ENCODE measurements at regions not wholly inside any gene's neighbourhood (a gene's known extent, or its start where the extent isn't known, plus 50 kb on each side); places are given as distances from the start of the nearest gene placed in this dataset.

DNA sequence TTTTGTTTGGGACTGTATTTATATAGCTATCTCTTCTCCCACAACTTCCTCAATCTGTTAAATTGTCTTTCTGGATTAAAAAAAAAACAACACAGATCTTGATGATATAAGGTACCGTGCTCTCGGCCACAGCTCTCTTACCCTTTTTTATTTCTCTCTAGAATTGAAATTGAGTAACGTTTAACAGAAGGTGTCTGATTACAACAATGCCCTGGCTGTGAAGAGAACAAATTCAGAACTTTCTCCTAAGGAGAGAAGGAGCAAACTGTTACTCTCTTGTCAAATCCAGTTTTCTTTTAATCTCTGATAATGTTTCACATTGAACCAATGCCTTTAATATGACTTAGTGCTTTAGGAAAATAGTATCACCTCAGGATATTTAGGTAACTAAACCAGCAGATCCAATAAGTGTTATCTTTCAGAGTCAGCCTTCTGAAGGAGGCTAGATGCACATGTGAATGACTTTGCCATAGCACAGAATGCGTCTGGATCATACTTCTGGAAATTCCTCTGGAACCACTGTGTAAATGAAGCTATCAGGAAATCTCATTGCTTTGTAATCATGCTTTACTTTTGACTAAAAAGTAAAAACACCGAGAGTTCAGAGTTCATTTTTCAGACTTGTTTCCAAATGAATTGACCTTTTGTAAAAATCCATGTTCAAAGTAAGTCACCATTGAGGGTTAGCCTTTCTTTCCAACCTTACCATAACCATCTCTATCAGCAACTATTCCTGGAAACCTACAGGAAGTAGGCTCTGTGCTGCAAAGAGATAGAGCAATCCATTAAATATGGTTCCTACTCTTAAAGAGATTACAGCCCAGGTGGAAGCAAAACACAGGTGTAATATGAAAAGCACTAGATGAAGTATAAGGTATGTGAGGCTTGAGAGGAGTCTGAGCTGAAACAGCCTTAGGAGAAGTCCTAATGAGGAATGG, 147.0 kb upstream of the OSR1 start (continued):
- TF ChIP-seq SOX13 (IDR thresholded peaks at IDR 0.05), result peak; percentile 69; the same call in 1 of the 2 replicates
- TF ChIP-seq SOX13 (CRISPR knock-in tag; conservative IDR thresholded peaks at IDR 0.05 in 1 of 2, IDR thresholded peaks at IDR 0.05 in 1 of 2), result peak in 1 of 2 experiments; percentile 92; a peak in 2 of 4 replicates
- TF ChIP-seq ZNF550 (CRISPR knock-in tag; IDR thresholded peaks at IDR 0.05; ENCODE audit: borderline replicate concordance), result no peak
- peak; percentile 88 for TF ChIP-seq GATAD2A (CRISPR knock-in tag; IDR thresholded peaks at IDR 0.05)
- TF ChIP-seq EHMT2 (IDR thresholded peaks at IDR 0.05; ENCODE audit: borderline replicate concordance, low read depth, low read length), result peak; percentile 99
- peak; percentile 68 for TF ChIP-seq ZNF24 (IDR thresholded peaks at IDR 0.05)
- TF ChIP-seq, protein P1, sequence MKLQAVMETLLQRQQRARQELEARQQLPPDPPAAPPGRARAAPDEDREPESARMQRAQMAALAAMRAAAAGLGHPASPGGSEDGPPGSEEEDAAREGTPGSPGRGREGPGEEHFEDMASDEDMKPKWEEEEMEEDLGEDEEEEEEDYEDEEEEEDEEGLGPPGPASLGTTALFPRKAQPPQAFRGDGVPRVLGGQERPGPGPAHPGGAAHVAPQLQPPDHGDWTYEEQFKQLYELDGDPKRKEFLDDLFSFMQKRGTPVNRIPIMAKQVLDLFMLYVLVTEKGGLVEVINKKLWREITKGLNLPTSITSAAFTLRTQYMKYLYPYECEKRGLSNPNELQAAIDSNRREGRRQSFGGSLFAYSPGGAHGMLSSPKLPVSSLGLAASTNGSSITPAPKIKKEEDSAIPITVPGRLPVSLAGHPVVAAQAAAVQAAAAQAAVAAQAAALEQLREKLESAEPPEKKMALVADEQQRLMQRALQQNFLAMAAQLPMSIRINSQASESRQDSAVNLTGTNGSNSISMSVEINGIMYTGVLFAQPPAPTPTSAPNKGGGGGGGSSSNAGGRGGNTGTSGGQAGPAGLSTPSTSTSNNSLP (IDR thresholded peaks at IDR 0.05; ENCODE audit: low read depth, low read length), result peak; percentile 94
- TF ChIP-seq TCF7 (IDR thresholded peaks at IDR 0.05; ENCODE audit: low read depth), result peak; percentile 92
- TF ChIP-seq, protein P2, sequence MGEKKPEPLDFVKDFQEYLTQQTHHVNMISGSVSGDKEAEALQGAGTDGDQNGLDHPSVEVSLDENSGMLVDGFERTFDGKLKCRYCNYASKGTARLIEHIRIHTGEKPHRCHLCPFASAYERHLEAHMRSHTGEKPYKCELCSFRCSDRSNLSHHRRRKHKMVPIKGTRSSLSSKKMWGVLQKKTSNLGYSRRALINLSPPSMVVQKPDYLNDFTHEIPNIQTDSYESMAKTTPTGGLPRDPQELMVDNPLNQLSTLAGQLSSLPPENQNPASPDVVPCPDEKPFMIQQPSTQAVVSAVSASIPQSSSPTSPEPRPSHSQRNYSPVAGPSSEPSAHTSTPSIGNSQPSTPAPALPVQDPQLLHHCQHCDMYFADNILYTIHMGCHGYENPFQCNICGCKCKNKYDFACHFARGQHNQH (CRISPR knock-in tag; IDR thresholded peaks at IDR 0.05), result peak; percentile 77; the same call in 1 of the 2 replicates
- TF ChIP-seq ZFY (CRISPR knock-in tag; IDR thresholded peaks at IDR 0.05), result no peak
- 0 out of 2 replicates have a peak, but pooled peaks have one; percentile 37 for TF ChIP-seq KDM3A (CRISPR knock-in tag; IDR thresholded peaks at IDR 0.05; ENCODE audit: low read depth)
- TF ChIP-seq, protein P3, sequence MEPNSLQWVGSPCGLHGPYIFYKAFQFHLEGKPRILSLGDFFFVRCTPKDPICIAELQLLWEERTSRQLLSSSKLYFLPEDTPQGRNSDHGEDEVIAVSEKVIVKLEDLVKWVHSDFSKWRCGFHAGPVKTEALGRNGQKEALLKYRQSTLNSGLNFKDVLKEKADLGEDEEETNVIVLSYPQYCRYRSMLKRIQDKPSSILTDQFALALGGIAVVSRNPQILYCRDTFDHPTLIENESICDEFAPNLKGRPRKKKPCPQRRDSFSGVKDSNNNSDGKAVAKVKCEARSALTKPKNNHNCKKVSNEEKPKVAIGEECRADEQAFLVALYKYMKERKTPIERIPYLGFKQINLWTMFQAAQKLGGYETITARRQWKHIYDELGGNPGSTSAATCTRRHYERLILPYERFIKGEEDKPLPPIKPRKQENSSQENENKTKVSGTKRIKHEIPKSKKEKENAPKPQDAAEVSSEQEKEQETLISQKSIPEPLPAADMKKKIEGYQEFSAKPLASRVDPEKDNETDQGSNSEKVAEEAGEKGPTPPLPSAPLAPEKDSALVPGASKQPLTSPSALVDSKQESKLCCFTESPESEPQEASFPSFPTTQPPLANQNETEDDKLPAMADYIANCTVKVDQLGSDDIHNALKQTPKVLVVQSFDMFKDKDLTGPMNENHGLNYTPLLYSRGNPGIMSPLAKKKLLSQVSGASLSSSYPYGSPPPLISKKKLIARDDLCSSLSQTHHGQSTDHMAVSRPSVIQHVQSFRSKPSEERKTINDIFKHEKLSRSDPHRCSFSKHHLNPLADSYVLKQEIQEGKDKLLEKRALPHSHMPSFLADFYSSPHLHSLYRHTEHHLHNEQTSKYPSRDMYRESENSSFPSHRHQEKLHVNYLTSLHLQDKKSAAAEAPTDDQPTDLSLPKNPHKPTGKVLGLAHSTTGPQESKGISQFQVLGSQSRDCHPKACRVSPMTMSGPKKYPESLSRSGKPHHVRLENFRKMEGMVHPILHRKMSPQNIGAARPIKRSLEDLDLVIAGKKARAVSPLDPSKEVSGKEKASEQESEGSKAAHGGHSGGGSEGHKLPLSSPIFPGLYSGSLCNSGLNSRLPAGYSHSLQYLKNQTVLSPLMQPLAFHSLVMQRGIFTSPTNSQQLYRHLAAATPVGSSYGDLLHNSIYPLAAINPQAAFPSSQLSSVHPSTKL (CRISPR knock-in tag; IDR thresholded peaks at IDR 0.05), result peak; percentile 98
- TF ChIP-seq GATA4 (IDR thresholded peaks at IDR 0.05; ENCODE audit: borderline replicate concordance, low read depth), result peak; percentile 98
- TF ChIP-seq NCOA2 (CRISPR knock-in tag; IDR thresholded peaks at IDR 0.05), result peak; percentile 97
- TF ChIP-seq ZNF224 (CRISPR knock-in tag; IDR thresholded peaks at IDR 0.05), result no peak
- TF ChIP-seq JUND (CRISPR knock-in tag; IDR thresholded peaks at IDR 0.05), result 0 out of 2 replicates have a peak, but pooled peaks have one; percentile 34
- no peak for TF ChIP-seq ZNF354B (CRISPR knock-in tag; IDR thresholded peaks at IDR 0.05)
- TF ChIP-seq, protein P4, sequence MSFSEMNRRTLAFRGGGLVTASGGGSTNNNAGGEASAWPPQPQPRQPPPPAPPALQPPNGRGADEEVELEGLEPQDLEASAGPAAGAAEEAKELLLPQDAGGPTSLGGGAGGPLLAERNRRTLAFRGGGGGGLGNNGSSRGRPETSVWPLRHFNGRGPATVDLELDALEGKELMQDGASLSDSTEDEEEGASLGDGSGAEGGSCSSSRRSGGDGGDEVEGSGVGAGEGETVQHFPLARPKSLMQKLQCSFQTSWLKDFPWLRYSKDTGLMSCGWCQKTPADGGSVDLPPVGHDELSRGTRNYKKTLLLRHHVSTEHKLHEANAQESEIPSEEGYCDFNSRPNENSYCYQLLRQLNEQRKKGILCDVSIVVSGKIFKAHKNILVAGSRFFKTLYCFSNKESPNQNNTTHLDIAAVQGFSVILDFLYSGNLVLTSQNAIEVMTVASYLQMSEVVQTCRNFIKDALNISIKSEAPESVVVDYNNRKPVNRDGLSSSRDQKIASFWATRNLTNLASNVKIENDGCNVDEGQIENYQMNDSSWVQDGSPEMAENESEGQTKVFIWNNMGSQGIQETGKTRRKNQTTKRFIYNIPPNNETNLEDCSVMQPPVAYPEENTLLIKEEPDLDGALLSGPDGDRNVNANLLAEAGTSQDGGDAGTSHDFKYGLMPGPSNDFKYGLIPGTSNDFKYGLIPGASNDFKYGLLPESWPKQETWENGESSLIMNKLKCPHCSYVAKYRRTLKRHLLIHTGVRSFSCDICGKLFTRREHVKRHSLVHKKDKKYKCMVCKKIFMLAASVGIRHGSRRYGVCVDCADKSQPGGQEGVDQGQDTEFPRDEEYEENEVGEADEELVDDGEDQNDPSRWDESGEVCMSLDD (CRISPR knock-in tag; IDR thresholded peaks at IDR 0.05; ENCODE audit: borderline replicate concordance), result no peak
- no peak for TF ChIP-seq AGO2 (optimal IDR thresholded peaks at IDR 0.05; ENCODE audit: low read depth, low read length)
- TF ChIP-seq RCOR2 (CRISPR knock-in tag; IDR thresholded peaks at IDR 0.05), result peak; percentile 83
- 0 out of 2 replicates have a peak, but pooled peaks have one; percentile 46 for TF ChIP-seq ZNF205 (CRISPR knock-in tag; IDR thresholded peaks at IDR 0.05)

Data from HepG2 (cell line).